Spinal cord (tissue), 9 donors: ENCODE measurements at regions not wholly inside any gene's neighbourhood (a gene's known extent, or its start where the extent isn't known, plus 50 kb on each side); places are given as distances from the start of the nearest gene placed in this dataset.
"Not testable (repeated sequence)": the region's sequence is repeated elsewhere in the genome, so short reads cannot be mapped to it uniquely, and the experiment has no call there.

Experiments
- DNase-seq, 6 donors: peaks; one replicate each; pipeline versions ENCODE4 v3.0.0 to v3.0.0-alpha.2; 2013 to 2015; ENCODE audit warnings: low spot score in 6 of 6, low read depth in 4 of 6
- H3K27ac ChIP-seq: one replicate; pipeline ENCODE4 v1.5.1; 2013; ENCODE audit warnings: low read depth, low read length, control low read depth
- H3K27me3 ChIP-seq: one replicate; pipeline ENCODE4 v1.6.1; 2013; ENCODE audit warnings: low read length; ENCODE audit not compliant: control insufficient read depth, insufficient read depth
- H3K36me3 ChIP-seq: one replicate; pipeline ENCODE4 v1.6.1; 2013; ENCODE audit warnings: low read length; ENCODE audit not compliant: control insufficient read depth, insufficient read depth
- H3K4me1 ChIP-seq: one replicate; pipeline ENCODE4 v1.6.1; 2013; ENCODE audit warnings: low read length; ENCODE audit not compliant: control insufficient read depth, insufficient read depth
- H3K4me3 ChIP-seq: one replicate; pipeline ENCODE4 v1.5.1; 2013; ENCODE audit warnings: low read depth, low read length, control low read depth
- H3K9me3 ChIP-seq: one replicate; pipeline ENCODE4 v1.6.1; 2013; ENCODE audit warnings: low read length; ENCODE audit not compliant: control insufficient read depth, insufficient read depth
- WGBS: methylation state at CpG from one replicate; pipeline ENCODE4 v1.1.5; 2013; ENCODE audit warnings: missing lambda C conversion rate; ENCODE audit not compliant: insufficient coverage; 5-methylcytosine and 5-hydroxymethylcytosine counted together
- donor health status: healthy.

DNA sequence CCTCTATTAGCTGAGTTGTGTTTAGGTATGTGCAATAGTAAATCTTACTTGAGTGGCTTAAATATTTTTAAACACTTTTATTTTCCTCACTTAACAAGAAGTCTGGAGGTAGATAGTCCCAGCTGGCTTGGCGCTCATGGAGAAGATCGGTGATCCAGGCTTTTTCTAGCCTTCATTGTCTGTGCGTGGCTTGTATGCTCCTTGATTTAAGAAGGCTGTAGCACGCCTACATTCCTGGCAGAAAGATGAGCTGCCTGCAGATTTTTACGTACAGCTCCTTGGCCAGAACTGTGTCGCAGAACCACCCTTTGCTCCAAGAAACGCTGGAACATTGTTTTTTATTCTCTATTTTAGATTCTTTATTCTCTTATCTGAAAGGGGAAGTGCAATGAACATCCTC, 284.1 kb downstream of the KIF20B start:
- DNase-seq, result no peak
- Histone ChIP-seq H3K4me3 (no peak overlapping the region), H3K9me3 (no peaks in the 10 kb centered on the region), H3K36me3 (no peaks in the 10 kb centered on the region), H3K4me1 (no peaks in the 10 kb centered on the region), H3K27ac (no peak overlapping the region), H3K27me3 (no peaks in the 10 kb centered on the region)
- WGBS, result 72% methylated on average over 3 of the region's 7 CpGs

DNA sequence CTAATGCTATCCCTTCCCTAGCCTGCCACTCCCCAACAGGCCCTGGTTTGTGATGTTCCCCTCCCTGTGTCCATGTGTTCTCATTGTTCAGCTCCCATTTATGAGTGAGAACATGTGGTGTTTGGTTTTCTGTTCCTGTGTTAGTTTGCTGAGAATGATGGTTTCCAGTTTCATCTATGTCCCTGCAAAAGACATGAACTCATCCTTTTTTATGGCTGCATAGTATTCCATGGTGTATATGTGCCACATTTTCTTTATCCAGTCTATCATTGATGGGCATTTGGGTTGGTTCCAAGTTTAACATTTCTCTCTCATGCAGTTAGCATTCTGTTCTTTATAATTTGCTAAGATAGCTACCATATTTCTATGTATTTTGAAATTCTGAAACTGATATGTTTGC, 287.0 kb downstream of the KIF20B start:
- H3K27me3 ChIP-seq, H3K4me3 ChIP-seq, DNase-seq, H3K36me3 ChIP-seq, H3K4me1 ChIP-seq, H3K9me3 ChIP-seq, H3K27ac ChIP-seq: not testable (repeated sequence)

DNA sequence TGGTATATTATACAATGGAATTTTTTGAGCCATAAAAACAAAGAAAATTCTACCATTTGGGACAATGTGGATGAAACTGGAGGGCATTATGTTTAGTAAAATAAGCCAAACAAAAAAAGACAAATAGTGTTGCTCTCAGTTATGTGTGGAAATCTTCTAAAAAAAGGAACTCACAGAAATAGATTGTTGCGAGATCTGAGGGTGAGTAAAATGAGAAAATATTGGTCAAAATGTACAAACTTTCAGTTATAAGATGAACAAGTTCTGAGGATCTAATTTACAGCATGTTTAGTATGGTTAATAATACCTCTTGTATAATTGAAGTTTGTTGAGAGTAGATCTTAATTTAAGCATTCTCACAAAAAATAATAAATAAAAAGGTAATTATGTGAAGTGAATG, 291.2 kb downstream of the KIF20B start:
- H3K36me3 ChIP-seq, result no peaks in the 10 kb centered on the region
- H3K4me3 ChIP-seq, result no peak overlapping the region
- no CpG with 5 or more reads among the region's 1 CpG for WGBS
- no peaks in the 10 kb centered on the region for H3K27me3 ChIP-seq
- no peak overlapping the region for H3K27ac ChIP-seq
- H3K4me1 ChIP-seq, result no peaks in the 10 kb centered on the region
- no peak for DNase-seq
- no peaks in the 10 kb centered on the region for H3K9me3 ChIP-seq

DNA sequence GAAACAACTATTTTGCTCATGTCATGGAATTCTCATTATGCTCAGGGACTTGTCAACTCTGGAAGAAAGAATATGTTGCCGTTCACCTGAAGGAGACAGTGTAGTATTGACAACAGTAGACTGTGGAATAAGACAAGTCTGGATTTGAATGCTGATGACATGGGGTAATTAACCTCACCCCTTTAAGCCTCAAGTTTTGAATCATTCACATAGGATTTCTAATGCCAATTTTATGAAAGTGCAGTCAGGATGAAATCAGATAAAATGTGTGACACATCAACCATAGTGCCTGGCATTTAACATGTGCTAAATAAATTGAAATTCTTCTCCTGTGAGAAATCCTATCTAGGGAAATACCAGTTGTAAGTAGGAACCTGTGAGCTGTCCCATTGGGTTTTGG, 305.8 kb downstream of the KIF20B start:
- WGBS, result no CpG with 5 or more reads among the region's 1 CpG
- H3K27me3 ChIP-seq, result no peaks in the 10 kb centered on the region
- no peak overlapping the region for H3K4me3 ChIP-seq
- no peaks in the 10 kb centered on the region for H3K4me1 ChIP-seq
- H3K27ac ChIP-seq, result no peak overlapping the region
- no peak for DNase-seq
- peaks cover 4% of the 10 kb centered on the region for H3K9me3 ChIP-seq
- H3K36me3 ChIP-seq, result no peaks in the 10 kb centered on the region

DNA sequence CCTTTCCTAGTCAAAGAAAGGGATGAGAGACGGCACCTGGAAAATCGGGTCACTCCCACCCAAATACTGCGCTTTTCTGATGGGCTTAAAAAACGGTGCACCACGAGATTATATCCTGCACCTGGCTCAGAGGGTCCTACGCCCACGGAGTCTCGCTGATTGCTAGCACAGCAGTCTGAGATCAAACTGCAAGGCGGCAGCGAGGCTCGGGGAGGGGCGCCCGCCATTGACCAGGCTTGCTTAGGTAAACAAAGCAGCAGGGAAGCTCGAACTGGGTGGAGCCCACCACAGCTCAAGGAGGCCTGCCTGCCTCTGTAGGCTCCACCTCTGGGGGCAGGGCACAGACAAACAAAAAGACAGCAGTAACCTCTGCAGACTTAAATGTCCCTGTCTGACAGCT, 309.9 kb downstream of the KIF20B start:
- WGBS, result 89% methylated on average over 3 of the region's 14 CpGs
- H3K4me1 ChIP-seq, result not testable (repeated sequence)

DNA sequence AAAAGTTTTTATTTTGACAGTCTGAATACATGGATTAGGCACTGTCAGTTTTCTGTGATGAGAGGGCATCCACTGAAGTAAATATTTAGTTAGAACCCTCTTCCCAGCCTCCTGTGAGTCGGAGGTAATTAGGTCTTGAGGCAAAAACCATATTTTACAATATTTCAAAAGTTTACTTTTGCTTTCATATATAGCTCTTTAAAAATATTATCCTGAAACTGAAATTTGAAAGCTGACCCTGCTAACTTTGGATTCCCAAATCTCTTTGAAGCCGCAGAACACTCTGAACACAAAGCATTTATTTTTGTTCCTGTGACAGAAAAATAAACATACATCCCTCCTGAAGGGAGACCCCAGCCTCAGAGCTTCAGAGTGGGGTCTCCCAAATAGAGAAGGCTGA, 317.4 kb downstream of the KIF20B start:
- WGBS, result 90% methylated on average over 1 of the region's 2 CpGs
- Histone ChIP-seq H3K4me3 (no peak overlapping the region), H3K4me1 (no peaks in the 10 kb centered on the region), H3K27ac (no peak overlapping the region), H3K36me3 (no peaks in the 10 kb centered on the region), H3K9me3 (peaks cover 3% of the 10 kb centered on the region), H3K27me3 (no peaks in the 10 kb centered on the region)
- no peak for DNase-seq

More for the DNA sequence above, 309.9 kb downstream of the KIF20B start:
- not testable (repeated sequence) for H3K4me3 ChIP-seq, H3K36me3 ChIP-seq, DNase-seq, H3K27me3 ChIP-seq, H3K9me3 ChIP-seq, H3K27ac ChIP-seq

DNA sequence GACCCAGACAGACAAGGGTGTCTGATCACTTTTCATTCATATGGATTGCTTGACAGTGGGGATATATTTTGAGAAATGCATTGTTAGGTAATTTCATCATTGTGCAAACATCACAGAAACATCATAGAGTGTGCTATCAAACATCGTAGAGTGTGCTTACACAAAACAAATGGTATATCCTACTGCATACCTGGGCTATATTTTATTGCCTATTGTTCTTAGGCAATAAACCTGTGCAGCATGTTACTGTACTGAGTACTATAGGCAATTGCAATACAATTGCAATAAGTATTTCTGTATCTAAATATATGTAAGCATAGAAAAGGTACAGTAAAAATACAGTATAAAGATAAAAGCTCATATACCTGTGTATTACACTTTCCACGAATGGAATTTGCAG, 319.1 kb downstream of the KIF20B start:
- H3K4me1 ChIP-seq, result no peaks in the 10 kb centered on the region
- DNase-seq, result no peak
- WGBS, result no CpG with 5 or more reads among the region's 2 CpGs
- no peak overlapping the region for H3K27ac ChIP-seq
- H3K36me3 ChIP-seq, result no peaks in the 10 kb centered on the region
- H3K4me3 ChIP-seq, result no peak overlapping the region
- H3K9me3 ChIP-seq, result peaks cover 3% of the 10 kb centered on the region
- H3K27me3 ChIP-seq, result no peaks in the 10 kb centered on the region

DNA sequence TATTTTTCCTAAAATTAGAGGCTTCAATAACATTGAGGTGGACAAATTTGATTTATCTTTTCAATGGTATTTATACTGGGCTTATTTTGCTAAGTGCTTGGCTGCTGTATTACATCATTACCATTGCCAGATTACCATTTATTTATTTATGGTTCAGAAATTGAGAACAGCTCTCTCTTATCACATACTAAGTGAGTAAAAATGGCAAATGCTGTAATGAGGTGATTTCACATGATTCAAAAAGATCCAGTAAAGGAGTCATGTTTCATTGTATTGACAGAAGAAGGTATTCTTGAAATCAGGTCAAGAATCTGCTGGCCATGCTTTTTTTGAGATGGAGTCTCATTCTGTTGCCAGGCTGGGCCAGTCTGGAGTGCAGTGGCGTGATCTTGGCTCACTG, 322.6 kb downstream of the KIF20B start:
- Histone ChIP-seq H3K36me3 (no peaks in the 10 kb centered on the region), H3K27me3 (no peaks in the 10 kb centered on the region), H3K4me1 (no peaks in the 10 kb centered on the region), H3K9me3 (peaks cover 3% of the 10 kb centered on the region), H3K4me3 (no peak overlapping the region), H3K27ac (no peak overlapping the region)
- 67% methylated on average over 1 of the region's 1 CpG for WGBS
- DNase-seq, result no peak

DNA sequence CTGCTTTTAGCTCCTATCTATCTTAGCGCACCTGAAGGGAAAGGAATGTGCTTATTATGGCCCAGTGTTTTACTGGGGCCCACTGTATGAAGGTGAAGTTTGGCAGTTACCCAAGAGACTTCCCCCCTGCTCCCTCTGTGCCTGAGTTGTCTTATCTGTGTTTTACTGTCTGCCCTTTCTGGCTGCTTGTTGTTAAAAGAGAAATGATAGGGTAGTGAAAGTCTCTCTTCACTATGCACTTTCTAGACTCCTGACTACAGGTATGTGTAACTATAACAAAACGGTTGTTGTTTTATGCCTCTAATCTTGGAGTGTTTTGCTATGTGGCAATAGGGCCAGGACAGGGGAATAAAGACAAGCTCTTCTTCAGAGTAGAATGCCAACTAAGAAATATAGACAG, 326.9 kb downstream of the KIF20B start:
- no peak for DNase-seq
- Histone ChIP-seq H3K27ac (no peak overlapping the region), H3K36me3 (no peaks in the 10 kb centered on the region), H3K27me3 (no peaks in the 10 kb centered on the region), H3K9me3 (no peaks in the 10 kb centered on the region), H3K4me3 (no peak overlapping the region), H3K4me1 (no peaks in the 10 kb centered on the region)
- WGBS, result no CpG with 5 or more reads among the region's 2 CpGs

DNA sequence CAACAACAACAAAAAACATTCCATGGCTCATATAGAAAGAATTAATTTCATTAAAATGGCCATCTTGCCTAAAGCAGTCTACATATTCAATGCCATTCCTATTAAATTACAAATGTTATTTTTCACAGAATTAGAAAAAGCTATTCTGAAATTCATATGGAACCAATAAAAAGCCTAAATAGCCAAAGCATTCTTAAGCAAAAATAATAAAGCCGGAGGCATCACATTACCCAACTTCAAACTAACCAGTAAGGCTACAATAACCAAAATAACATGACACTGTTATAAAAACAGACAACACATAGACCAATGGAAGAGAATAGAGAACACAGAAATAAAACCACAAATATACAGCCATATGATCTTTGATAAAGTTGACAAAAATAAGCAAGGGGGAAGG, 330.4 kb downstream of the KIF20B start:
- no peak overlapping the region for H3K27ac ChIP-seq
- no CpG with 5 or more reads among the region's 1 CpG for WGBS
- no peaks in the 10 kb centered on the region for H3K9me3 ChIP-seq
- H3K27me3 ChIP-seq, result no peaks in the 10 kb centered on the region
- H3K4me1 ChIP-seq, result no peaks in the 10 kb centered on the region
- no peaks in the 10 kb centered on the region for H3K36me3 ChIP-seq
- no peak for DNase-seq
- H3K4me3 ChIP-seq, result no peak overlapping the region

DNA sequence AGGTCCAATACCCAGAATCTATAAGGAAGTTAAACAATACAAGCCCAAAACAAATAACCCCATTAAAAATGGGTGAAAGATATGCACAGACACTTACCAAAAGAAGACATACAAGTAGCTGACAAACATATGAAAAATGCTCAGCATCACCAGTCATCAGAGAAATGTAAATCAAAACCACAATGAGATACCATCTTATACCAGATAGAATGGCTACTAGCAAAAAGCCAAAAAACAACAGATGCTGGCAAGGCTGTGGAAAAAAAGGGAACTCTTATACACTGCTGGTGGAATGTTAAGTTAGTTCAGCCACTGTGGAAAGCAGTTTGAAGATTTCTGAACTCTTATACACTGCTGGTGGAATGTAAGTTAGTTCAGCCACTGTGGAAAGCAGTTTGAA, 331.1 kb downstream of the KIF20B start:
- H3K4me1 ChIP-seq, result no peaks in the 10 kb centered on the region
- H3K27me3 ChIP-seq, result no peaks in the 10 kb centered on the region
- H3K36me3 ChIP-seq, result no peaks in the 10 kb centered on the region
- H3K27ac ChIP-seq, result no peak overlapping the region
- DNase-seq, result no peak
- H3K9me3 ChIP-seq, result no peaks in the 10 kb centered on the region
- H3K4me3 ChIP-seq, result no peak overlapping the region
